HG03432 (cell line): ENCODE measurements at regions not wholly inside any gene's neighbourhood (a gene's known extent, or its start where the extent isn't known, plus 50 kb on each side); places are given as distances from the start of the nearest gene placed in this dataset.
"Not testable (repeated sequence)": the region's sequence is repeated elsewhere in the genome, so short reads cannot be mapped to it uniquely, and the experiment has no call there.

ENCODE experiments used
- ATAC-seq: cut with Tn5 transposase; IDR thresholded peaks from one replicate; pipeline ENCODE4 v1.9.1; 2021; ENCODE audit warnings: mild to moderate bottlenecking, moderate library complexity; ENCODE audit not compliant: unreplicated experiment

GRCh38 chr9:68593760-68594159, 53.1 kb upstream of the TMEM252 start:
- ATAC-seq = not testable (repeated sequence)

DNA sequence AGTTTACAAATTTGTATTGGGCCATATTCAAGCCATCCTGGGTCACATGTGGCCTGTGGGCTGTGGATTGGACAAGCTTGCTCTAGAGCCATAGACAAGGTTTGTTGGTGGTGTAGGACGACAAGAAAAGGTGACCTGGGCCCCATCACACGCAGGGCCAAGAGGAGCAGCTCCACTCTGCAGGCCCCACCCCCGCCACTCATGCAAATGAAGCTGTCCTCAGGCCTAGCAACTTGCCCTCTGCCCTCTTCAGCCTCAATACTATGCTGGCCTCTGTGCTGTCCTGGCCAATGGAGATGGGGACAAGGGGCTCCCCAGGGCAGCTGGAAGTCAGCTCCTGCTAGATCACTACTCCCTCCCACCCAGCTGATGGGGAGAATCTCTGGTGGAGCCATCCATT, 55.2 kb upstream of the TMEM252 start:
- ATAC-seq = no peak

DNA sequence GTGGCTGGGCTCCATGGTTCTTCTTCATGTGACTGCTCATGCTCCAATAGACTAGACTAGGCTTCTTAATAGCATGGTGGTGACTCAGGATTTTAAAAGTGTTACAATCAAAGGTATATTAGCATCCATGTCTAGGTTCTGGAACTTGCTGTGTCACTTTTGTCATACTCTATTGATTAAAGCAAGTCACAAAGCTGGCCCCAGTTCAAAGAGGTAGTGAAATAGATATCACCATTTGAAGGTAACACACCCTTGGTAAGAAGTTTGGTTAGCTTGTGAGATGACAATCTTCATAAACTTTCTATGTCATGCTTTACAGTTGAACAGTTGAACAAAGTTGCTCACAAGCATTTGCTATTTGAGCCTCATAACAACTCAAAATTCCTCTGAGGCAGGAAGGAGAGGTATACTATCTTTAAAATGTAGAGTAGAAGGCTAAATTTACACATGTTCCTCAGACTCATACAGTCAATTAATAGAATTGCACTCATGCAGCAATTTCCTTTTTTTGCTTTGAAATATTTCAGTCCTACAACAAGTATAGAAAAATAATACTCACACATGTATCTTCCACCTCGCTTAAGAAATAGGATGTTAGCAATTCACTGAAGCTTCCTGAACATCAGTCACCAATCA, 56.8 kb upstream of the TMEM252 start:
- ATAC-seq = no peak

DNA sequence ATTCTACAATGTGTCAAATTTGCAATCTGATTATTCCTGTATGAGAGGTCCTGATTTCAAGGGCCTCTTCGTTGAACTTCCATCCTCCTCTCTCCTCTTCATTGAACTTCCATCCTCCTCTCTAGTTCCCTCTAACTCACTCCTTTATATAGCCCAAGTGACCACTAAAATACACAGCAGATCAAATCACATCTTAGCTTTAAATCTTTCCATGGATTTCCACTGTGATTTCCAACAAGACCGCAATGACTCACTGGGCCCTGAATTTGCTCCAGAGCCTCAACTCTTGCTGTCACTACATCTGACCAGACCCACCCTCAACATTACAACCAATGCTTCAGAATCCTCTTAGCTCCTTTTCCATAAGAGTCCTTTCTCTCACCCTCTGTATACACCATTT, 59.1 kb upstream of the TMEM252 start:
- no peak for ATAC-seq

GRCh38 chr9:68601081-68601480, 60.4 kb upstream of the TMEM252 start:
- ATAC-seq = no peak

GRCh38 chr9:68603371-68603770, 62.7 kb upstream of the TMEM252 start:
- ATAC-seq = no peak

DNA sequence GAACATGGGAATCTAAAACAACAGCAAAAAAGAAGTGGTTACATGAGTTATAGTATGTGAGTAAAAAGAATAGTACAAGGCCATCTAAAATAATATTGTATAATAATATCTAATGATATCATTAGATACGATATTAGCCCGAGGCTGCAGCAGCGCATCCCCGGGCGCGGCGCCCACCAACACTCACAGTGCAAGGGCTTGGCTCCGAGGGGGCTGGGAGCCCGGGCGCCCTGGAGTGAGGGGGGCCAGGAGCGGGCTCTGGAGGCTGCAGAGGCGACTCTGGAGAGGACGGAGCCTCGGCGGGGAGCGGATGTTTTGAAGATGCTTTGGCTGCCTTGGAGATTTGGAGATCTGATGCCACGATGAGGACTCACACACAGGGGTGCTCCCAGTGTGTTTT, 68.1 kb upstream of the TMEM252 start:
- ATAC-seq = no peak

- ATAC-seq = no peak
Measured at GRCh38 chr9:68609901-68610415, 69.3 kb upstream of the TMEM252 start.

DNA sequence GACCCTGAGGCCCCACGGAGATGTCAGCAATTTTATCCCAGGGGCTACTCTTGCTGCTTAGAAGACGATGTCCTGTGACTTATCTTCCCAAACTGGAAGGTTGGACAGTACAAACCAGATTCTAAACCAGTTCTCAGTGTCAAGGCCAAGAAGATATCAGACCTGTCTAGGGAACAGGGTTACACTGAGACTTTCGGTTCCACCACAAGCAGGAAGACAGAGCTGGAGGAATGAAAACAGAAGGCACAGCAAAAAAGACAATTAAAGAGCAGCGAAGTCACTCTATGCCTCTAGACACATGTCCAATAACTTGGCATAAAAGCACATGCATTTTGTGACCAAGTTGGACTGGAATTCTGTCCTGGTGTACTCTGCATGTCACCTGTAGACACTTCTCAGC, 73.4 kb upstream of the TMEM252 start:
- ATAC-seq = no peak

DNA sequence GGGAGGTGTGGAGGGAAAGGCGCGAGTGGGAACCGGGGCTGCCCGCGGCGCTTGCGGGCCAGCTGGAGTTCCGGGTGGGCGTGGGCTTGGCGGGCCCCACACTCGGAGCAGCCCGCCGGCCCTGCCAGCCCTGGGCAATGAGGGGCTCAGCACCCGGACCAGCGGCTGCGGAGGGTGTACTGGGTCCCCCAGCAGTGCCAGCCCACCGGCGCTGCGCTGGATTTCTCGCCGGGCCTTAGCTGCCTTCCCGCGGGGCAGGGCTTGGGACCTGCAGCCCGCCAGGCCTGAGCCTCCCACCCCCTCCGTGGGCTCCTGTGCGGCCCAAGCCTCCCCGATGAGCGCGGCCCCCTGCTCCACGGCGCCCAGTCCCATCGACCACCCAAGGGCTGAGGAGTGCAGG, 76.3 kb upstream of the TMEM252 start:
- ATAC-seq = not testable (repeated sequence)

- ATAC-seq = no peak
Measured at GRCh38 chr9:68619072-68619471, 78.4 kb upstream of the TMEM252 start.

DNA sequence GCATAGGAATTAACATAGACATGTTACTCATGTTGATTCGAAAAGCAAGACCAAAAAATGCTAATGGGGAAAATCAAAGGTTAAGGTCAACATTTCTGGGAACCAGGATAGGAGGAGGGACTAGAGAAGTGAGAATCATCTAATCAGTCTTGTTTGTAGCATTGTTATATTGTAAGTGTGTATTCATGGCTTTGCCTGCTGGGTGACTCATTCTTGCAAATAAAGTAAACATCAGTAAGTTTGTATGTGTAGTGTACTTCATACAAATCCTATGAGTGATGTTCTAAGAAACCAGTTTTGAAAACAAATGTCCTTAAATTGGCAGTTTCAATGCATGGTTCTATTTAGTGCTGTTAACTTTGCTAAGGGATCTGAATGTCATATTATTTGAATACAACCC, 79.0 kb upstream of the TMEM252 start:
- no peak for ATAC-seq

DNA sequence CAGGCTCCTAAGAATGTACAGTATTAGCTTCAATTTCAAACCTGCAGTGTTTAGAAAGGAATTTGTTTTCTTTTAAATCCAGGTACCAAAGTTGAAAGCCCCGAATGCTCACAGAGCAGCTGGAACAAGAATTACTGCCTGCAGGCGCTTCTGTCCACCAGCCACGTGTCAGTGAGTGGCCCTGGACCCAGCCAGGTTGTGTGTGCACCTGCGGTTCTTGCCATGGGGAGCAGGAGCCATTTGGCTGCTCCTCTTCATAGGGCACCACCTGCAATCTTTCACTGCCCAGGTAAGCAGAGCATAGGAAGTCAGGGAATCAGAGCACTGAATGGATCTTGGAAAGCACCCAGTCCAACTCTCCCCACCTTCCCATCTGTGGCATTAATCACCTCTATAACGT, 79.5 kb upstream of the PIP5K1B start:
- no peak for ATAC-seq

DNA sequence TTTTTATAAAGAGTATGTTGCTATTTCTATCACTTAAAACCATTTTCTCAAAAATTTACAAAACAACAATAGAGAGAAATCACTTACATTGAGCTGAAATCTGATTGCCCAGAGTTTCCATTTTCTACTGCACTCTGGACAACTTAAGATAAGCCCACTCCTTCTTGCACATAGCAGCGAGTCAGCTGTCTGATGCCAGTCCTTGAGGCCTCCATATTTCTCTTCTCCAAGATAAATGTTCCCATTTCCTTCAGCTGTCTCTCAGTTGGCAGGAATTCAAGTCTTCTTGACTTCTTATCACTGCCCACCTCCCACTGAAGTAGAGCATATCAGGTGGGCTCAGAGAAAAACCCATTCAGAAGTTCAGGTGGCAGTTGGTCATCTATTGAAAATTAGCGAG, 78.5 kb upstream of the PIP5K1B start:
- no peak for ATAC-seq

DNA sequence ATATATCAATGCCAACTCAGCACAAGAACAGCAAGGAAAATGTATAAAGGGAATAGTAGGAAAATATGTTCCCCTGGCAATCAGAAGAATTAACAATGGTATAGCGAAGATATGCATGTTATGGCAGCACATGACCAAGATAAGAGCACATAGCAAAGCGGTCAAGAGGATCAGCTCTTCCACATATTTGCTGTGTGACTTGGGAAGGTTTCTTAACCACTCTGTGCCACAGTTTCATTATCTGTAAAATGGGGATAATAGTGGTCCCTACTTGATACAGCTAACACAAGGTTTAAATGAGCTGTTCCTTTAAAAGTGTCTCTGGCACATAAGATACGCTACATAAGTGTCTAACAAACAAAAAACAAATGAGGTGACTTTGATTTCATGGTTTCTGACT, 77.9 kb upstream of the PIP5K1B start:
- no peak for ATAC-seq

DNA sequence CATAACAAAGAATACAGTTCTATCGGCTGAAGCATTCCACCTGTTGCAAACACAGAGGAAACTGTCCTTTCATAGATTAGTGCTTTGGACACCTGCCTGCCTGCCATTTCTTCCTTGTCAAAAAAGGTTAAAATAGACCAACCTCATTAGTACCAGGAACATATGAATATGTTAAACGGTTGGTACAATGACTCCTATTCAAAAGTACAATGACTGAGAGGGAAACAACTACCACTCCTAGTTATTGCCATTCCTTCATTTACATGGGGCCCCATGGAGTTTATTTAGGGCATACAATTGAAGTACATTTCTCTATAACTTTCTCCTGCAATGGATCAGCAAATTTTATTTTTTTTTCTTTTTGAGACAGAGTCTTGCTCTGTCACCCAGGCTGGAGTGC, 77.4 kb upstream of the PIP5K1B start:
- no peak for ATAC-seq

GRCh38 chr9:68629042-68629441, 76.0 kb upstream of the PIP5K1B start:
- ATAC-seq = no peak

DNA sequence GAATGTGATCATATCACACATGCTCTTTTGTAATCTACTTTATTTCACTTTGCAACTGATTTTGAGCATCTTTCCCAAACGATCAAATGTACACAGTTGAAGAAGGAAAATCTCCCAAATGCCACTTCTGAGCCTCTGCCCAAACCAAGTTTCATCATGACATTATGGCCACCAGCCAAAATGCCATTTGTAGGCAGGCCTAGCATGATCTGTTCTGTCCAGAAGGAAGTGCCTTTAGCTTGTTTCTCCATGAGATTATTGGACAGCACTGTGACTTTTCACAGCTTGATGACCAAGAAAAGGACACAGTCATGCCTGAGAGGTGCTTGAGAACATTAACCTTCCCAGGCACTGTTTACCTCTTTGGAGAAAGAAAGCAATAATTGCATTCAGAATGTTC, 73.2 kb upstream of the PIP5K1B start:
- no peak for ATAC-seq

GRCh38 chr9:68637020-68637419, 68.0 kb upstream of the PIP5K1B start:
- ATAC-seq = no peak

DNA sequence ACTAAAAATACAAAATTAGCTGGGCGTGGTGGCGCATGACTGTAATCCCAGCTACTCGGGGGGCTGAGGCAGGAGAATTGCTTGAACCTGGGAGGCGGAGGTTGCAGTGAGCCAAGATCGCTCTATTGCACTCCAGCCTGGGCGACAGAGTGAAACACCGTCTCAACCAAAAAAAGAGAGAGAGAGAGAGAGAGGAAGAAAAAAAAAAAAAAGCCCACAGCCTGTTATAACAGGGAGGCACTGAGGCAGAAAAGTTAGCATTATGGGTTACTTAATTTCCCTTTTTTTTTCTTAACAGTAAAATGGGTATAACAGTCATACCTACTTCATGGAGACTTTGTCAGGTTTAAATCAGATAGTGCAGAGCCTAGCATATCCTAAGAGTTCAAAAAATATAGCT, 65.8 kb upstream of the PIP5K1B start:
- ATAC-seq = not testable (repeated sequence)

- peak; percentile 40 for ATAC-seq
Measured at GRCh38 chr9:68640421-68641089, 64.5 kb upstream of the PIP5K1B start.

GRCh38 chr9:68643901-68644809, 60.9 kb upstream of the PIP5K1B start:
- peak; percentile 69 for ATAC-seq
